KOPT-K1 (cell line): ENCODE measurements at regions not wholly inside any gene's neighbourhood (a gene's known extent, or its start where the extent isn't known, plus 50 kb on each side); places are given as distances from the start of the nearest gene placed in this dataset.

ENCODE experiments used
- H3K27ac ChIP-seq: fragments of 200-600 bp; sonication (generic); 2 replicates; pipeline ENCODE4 v1.5.1; 2016; ENCODE audit warnings: antibody characterized with exemption, mild to moderate bottlenecking, low read depth, low read length; ENCODE audit not compliant: poor library complexity, severe bottlenecking
- H3K36me3 ChIP-seq: fragments of 200-600 bp; sonication (generic); 2 replicates; pipeline ENCODE4 v1.5.1; 2017; ENCODE audit warnings: antibody characterized with exemption, mild to moderate bottlenecking, low read length, moderate library complexity; ENCODE audit not compliant: insufficient read depth
- H3K9me3 ChIP-seq: fragments of 200-600 bp; sonication (generic); 2 replicates; pipeline ENCODE4 v1.5.1; 2017; ENCODE audit warnings: antibody characterized with exemption, low read length, mild to moderate bottlenecking; ENCODE audit not compliant: insufficient read depth, poor library complexity, severe bottlenecking

GRCh38 chr5:26727916-26728315 lies 310.5 kb downstream of the CDH9 start:
- no peak overlapping the region for H3K27ac ChIP-seq
- H3K36me3 ChIP-seq: no peaks in the 10 kb centered on the region
- no peaks in the 10 kb centered on the region for H3K9me3 ChIP-seq

DNA sequence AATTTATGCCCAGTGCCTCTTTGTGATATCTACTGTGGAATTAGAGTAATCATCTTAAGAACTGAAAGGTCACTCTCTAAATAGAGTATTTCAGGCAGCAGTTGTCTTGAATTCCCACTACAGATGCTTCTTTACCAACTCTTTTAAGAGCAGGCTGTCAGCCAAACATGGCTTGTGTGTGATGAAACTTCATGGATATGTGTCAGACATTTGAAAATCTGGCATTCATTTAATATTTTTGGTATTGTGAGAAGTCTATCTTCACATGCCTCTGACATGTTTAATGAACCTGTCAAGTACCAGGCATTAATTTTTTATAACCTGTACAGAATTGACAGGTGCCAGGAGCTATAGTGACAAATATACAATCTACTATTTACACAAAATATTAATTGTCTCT lies 318.6 kb downstream of the CDH9 start:
- no peak overlapping the region for H3K27ac ChIP-seq

DNA sequence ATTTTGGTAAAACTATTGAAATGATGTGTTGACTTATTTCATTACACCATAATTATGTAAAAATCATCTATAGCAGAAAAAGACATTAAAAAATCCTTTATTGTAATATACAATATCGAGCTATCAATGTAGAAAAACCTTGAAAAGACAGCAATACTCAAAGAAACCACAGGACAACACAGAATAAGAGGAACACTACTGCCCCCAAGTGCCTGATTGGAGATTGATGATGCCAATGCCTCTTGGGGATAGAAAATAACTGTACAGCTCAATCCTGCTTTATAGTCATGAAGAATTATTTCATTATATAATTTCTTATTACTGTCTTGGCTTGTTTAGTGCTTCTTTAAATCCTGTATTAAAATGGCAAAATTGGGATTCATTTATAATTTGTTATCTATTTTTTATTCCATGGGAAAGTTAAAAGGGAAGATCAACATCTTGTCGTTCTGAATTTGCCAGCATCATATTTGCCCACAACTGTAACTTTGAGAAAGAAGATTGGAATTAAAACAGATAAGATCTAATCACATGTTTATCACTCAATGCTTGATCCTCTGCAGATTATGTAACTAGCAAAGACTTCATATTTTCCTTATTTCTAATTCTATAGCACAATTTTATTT lies 337.5 kb downstream of the CDH9 start:
- Histone ChIP-seq H3K9me3 (no peaks in the 10 kb centered on the region), H3K36me3 (no peaks in the 10 kb centered on the region), H3K27ac (no peak overlapping the region)

More for the DNA sequence above, 318.6 kb downstream of the CDH9 start:
- H3K36me3 ChIP-seq: no peaks in the 10 kb centered on the region
- H3K9me3 ChIP-seq: no peaks in the 10 kb centered on the region

GRCh38 chr5:26692952-26693351 lies 345.4 kb downstream of the CDH9 start:
- H3K36me3 ChIP-seq: no peaks in the 10 kb centered on the region
- no peaks in the 10 kb centered on the region for H3K9me3 ChIP-seq
- H3K27ac ChIP-seq: no peak overlapping the region

- Histone ChIP-seq H3K27ac (no peak overlapping the region), H3K36me3 (no peaks in the 10 kb centered on the region), H3K9me3 (no peaks in the 10 kb centered on the region)
Observed at GRCh38 chr5:26691486-26691885, 346.9 kb downstream of the CDH9 start.

GRCh38 chr5:26690511-26690910 lies 347.9 kb downstream of the CDH9 start:
- no peaks in the 10 kb centered on the region for H3K36me3 ChIP-seq
- no peak overlapping the region for H3K27ac ChIP-seq
- no peaks in the 10 kb centered on the region for H3K9me3 ChIP-seq

DNA sequence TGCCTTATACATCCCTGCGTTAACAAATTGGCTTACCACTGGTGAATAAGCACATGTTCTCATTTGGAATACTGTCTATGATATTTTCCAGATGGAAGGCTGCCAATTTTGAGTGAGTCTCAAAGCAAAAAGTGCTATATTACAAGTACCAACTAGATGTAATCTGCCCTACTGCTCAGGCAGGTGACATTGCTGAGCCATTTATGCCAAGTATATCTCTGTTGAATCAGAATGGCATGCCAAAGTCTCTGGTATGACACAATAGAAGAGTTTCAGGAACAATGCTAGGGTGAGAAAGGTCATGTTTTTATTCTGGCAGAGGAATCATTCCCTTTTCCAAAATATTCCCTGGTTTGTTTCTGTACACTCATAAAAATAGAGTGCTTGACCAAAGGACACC lies 356.5 kb downstream of the CDH9 start:
- Histone ChIP-seq H3K9me3 (peaks cover 4% of the 10 kb centered on the region), H3K36me3 (no peaks in the 10 kb centered on the region), H3K27ac (no peak overlapping the region)

DNA sequence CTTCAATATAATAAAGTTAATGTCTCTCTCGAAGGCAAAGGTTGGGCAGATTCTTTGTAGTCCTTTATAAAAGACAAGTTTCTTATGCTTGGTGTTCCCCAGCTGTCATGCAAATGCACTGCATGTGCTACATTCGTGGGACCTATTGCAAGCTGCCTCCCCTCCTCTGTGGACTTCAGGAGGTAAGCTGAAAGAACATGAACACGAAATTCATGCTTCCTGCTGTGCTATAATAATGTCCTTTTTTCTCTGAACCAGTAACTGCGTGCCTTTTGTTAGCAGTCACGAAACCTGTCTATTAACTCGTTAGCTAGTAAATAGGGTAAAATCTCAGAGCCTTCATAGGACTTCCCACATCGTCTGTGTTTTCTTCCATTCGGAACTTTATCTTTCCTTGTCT lies 363.5 kb downstream of the CDH9 start:
- Histone ChIP-seq H3K36me3 (no peaks in the 10 kb centered on the region), H3K27ac (no peak overlapping the region)

GRCh38 chr5:26669523-26669922 lies 368.9 kb downstream of the CDH9 start:
- Histone ChIP-seq H3K9me3 (no peaks in the 10 kb centered on the region), H3K36me3 (no peaks in the 10 kb centered on the region), H3K27ac (no peak overlapping the region)

More for the DNA sequence above, 363.5 kb downstream of the CDH9 start:
- H3K9me3 ChIP-seq: no peaks in the 10 kb centered on the region

- Histone ChIP-seq H3K9me3 (no peaks in the 10 kb centered on the region), H3K27ac (no peak overlapping the region), H3K36me3 (no peaks in the 10 kb centered on the region)
Observed at GRCh38 chr5:26669031-26669430, 369.4 kb downstream of the CDH9 start.

DNA sequence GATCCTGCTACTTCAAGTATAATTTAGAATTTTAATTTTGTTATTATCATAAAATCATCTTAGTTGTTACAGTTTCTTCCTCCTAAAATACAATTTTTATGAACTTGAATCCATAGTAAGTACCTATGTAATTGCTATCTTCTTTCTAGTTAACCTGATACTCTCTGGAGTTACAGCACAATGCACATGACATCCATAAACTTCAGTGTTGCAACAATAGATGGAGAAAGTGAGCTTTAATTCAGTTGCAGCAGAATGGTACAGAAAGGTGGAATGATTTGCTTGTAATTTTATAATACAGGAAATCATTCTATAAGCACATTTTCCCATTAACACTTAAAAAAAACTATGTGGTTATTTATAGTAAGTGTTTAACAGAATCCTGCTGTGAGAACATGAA lies 372.0 kb downstream of the CDH9 start:
- Histone ChIP-seq H3K9me3 (no peaks in the 10 kb centered on the region), H3K27ac (no peak overlapping the region), H3K36me3 (no peaks in the 10 kb centered on the region)

DNA sequence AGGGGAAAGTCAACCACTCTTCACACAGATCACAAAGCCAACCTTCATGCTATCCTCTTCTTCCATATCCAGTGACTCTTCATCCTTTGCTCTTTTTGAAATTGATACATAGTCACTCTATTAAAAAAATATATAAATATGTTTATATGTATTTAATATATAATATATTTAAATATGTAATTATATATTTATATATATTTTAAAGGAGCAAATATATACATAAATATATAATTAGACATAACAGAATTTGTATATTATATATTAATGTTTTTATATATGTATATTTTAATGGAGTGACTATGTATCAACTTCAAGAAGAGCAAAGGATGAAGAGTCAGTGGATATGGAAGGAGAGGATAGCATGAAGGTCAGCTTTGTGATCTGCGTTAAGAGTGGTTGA lies 374.9 kb downstream of the CDH9 start:
- H3K36me3 ChIP-seq: no peaks in the 10 kb centered on the region
- no peak overlapping the region for H3K27ac ChIP-seq
- H3K9me3 ChIP-seq: no peaks in the 10 kb centered on the region

DNA sequence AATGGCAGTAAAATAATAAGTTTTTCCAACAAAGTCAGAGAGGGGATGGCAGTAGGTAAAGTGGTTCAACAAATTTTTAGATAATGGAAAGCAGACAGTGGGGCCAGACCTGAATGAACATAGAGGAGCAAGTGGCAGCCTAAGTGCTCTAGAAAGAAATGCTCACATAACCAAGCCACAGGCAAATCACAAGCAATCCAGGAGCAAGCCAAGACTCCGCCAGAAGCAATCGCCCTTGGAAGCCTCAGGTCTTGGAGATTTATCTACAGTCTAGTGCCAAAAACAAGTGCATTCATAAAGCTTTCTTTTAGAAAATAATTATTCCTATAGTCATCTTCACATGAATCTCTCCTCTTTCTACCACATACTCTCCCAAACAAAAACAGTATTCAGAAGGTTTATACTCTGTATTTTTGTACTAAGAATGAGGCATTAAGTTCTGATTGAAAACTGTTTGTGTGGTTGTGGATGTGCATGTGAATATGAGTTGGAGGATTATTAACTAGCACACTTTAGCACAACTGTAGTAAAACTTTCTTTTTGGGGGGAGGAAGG lies 375.5 kb downstream of the CDH9 start:
- H3K27ac ChIP-seq: no peak overlapping the region

GRCh38 chr5:26660116-26660515 lies 378.3 kb downstream of the CDH9 start:
- Histone ChIP-seq H3K27ac (no peak overlapping the region), H3K9me3 (no peaks in the 10 kb centered on the region), H3K36me3 (no peaks in the 10 kb centered on the region)

More for the DNA sequence above, 375.5 kb downstream of the CDH9 start:
- Histone ChIP-seq H3K36me3 (no peaks in the 10 kb centered on the region), H3K9me3 (no peaks in the 10 kb centered on the region)

GRCh38 chr5:26649000-26649399 lies 389.4 kb downstream of the CDH9 start:
- Histone ChIP-seq H3K36me3 (no peaks in the 10 kb centered on the region), H3K9me3 (no peaks in the 10 kb centered on the region), H3K27ac (no peak overlapping the region)

DNA sequence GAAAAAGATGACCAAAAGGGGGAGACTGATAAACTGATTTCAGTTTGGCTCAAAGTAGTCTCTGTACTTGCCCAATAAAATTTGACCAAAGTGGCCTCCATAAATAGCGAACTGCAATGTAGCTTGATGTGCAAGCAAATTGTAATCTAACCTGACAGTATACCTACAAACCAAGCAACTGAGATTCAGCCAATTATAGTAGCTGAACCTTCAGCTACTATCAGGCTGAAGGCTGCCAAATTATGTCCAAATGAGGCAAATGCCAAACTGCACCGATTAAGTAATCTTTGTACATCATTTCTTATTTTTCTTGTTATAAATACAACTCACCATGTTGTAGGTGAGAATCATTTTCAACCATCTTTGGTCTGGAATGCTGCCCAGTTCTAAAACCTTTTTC lies 390.6 kb downstream of the CDH9 start:
- H3K27ac ChIP-seq: no peak overlapping the region
- H3K36me3 ChIP-seq: no peaks in the 10 kb centered on the region
- no peaks in the 10 kb centered on the region for H3K9me3 ChIP-seq
